ENCODE measurements at regions not wholly inside any gene's neighbourhood (a gene's known extent, or its start where the extent isn't known, plus 50 kb on each side); places are given as distances from the start of the nearest gene placed in this dataset.

GRCh38 chr4:59700651-59701050 lies 1499.5 kb upstream of the ADGRL3 start:
- ChIA-PET POLR2A (no interaction called here), CTCF (no interaction called here)
- no peak overlapping the region for H3K27ac ChIP-seq (ENCODE audit: insufficient read depth, low read depth, low read length)
- H3K79me2 ChIP-seq (ENCODE audit: control insufficient read depth, insufficient read depth, low read length): no peaks in the 10 kb centered on the region
- H3K4me1 ChIP-seq (ENCODE audit: control insufficient read depth, extremely low read depth, insufficient read depth, low read length): no peaks in the 10 kb centered on the region
- no peak for DNase-seq (ENCODE audit: low read depth, low spot score)
- H3K4me3 ChIP-seq (replicated peaks in 1 of 3; ENCODE audit: insufficient read depth in 1 of 3, low read depth in 1 of 3, low read length in 3 of 3): no peak overlapping the region
- TF ChIP-seq JUN (IDR thresholded peaks at IDR 0.05; ENCODE audit: borderline replicate concordance, insufficient read depth, insufficient read length, low read depth): no peak
- no peak for TF ChIP-seq MYC (IDR thresholded peaks at IDR 0.05; ENCODE audit: low read depth, low read length)
- TF ChIP-seq POLR2AphosphoS5 (IDR thresholded peaks at IDR 0.05; ENCODE audit: insufficient read depth, low read depth, low read length): no peak
- TF ChIP-seq FOS (IDR thresholded peaks at IDR 0.05; ENCODE audit: borderline replicate concordance, insufficient read depth, low read length): no peak
- no peak for TF ChIP-seq GATA2 (IDR thresholded peaks at IDR 0.05; ENCODE audit: insufficient read depth, insufficient read length, low read depth, low read length)
- no peak for TF ChIP-seq EZH2 (IDR thresholded peaks at IDR 0.05; ENCODE audit: borderline replicate concordance, low read depth, low read length, severe bottlenecking)
- TF ChIP-seq POLR2A (IDR thresholded peaks at IDR 0.05; ENCODE audit: low read depth, low read length): no peak
- TF ChIP-seq CTCF (IDR thresholded peaks at IDR 0.05; ENCODE audit: extremely low read depth in 1 of 2, insufficient read depth in 1 of 2, low read depth in 1 of 2, low read length in 2 of 2): no peak
- no peak for TF ChIP-seq MAX (IDR thresholded peaks at IDR 0.05; ENCODE audit: insufficient read depth, insufficient read length)
- BruUV-seq (replicated peaks): no TSS peak
- no peaks in the 10 kb centered on the region for H4K20me1 ChIP-seq (replicated peaks; ENCODE audit: control insufficient read depth, extremely low read depth, insufficient read depth, low read length)
- H3K9me1 ChIP-seq (replicated peaks; ENCODE audit: control insufficient read depth, extremely low read depth, insufficient read depth, low read length): no peaks in the 10 kb centered on the region
- no peaks in the 10 kb centered on the region for H3K27me3 ChIP-seq (ENCODE audit: control insufficient read depth in 2 of 2, insufficient read depth in 2 of 2, low read length in 2 of 2)
- no peak for FAIRE-seq
- H2AFZ ChIP-seq (ENCODE audit: low read depth, low read length): no peak overlapping the region
- H3K9me3 ChIP-seq (replicated peaks; ENCODE audit: control insufficient read depth, insufficient read depth, low read length): peaks cover 1% of the 10 kb centered on the region
- dilution Hi-C loops (cut with MboI; ENCODE audit: extremely low pct_ligation_motif_present, low sequenced_read_pairs) (no loop called here), intact Hi-C loops (cut with micrococcal nuclease) (no loop called here)
- H3K9ac ChIP-seq (replicated peaks; ENCODE audit: extremely low read depth, insufficient read depth, low read length): no peak overlapping the region
- no peaks in the 10 kb centered on the region for H3K36me3 ChIP-seq (ENCODE audit: control insufficient read depth in 2 of 2, extremely low read depth in 1 of 2, insufficient read depth in 2 of 2, low read length in 2 of 2)
- no peak overlapping the region for H3K4me2 ChIP-seq (ENCODE audit: insufficient read depth, low read length)
